Activated CD4-positive, CD25-positive, alpha-beta regulatory T cell (primary cell): ENCODE measurements at regions not wholly inside any gene's neighbourhood (a gene's known extent, or its start where the extent isn't known, plus 50 kb on each side); places are given as distances from the start of the nearest gene placed in this dataset.

ENCODE experiments used
- DNase-seq, 4 experiments: peaks; one replicate each; lab custom pipeline; 2025; lab: John Stamatoyannopoulos, UW

DNA sequence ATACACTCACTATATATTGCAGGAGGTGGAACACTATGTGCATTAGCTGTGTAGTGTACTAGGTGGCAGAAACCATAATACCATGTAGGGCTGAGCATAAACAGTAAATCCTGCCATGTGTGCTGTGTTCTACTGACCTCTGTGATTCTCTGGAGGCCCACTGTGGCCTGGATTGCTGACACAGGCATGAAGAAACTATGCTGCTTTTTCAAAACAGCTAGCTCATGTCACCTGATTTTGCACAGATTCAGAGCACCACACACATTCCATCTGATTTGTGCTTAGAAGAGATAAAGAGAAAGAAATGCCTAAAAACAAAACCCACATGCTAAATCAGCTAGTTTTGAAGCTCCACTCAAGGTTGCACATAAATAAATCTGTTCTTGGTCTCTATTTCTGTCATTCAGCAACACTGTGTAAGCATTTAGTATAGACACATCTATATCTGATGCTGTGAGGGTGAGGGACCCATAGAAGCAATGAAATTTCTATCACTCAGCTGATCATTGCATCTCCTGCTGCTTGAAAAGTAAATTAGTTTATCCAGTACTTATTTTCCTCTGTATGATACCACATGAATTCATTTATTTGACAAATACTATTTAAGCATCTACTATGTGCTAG is 1007.7 kb upstream of the SEMA6D start:
- DNase-seq: no peak

GRCh38 chr15:46710401-46710960 is 1006.8 kb upstream of the SEMA6D start:
- no peak for DNase-seq

DNA sequence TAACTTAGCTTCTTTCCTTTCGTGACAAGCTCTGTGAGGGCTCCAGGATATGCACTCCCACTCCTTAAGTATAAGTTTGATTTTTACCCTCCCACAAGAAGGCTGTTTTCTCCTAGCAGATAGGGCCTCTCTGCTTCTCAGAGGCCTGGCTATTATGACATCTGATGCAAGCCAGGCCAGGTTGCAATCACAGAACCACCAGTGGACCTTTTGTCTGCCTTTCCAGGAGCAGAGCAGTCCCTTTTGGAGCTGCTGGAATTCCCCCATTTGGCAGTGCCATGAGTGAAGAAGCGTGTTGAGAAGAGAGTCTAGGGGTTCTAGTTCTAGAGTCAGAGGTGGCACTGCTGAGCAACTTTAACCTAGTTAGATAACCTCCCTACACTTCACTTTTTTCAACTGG is 1004.3 kb upstream of the SEMA6D start:
- no peak for DNase-seq

- no peak for DNase-seq
Measured at GRCh38 chr15:46714950-46715349, 1002.4 kb upstream of the SEMA6D start.

GRCh38 chr15:46723308-46723707 is 994.0 kb upstream of the SEMA6D start:
- DNase-seq: no peak

DNA sequence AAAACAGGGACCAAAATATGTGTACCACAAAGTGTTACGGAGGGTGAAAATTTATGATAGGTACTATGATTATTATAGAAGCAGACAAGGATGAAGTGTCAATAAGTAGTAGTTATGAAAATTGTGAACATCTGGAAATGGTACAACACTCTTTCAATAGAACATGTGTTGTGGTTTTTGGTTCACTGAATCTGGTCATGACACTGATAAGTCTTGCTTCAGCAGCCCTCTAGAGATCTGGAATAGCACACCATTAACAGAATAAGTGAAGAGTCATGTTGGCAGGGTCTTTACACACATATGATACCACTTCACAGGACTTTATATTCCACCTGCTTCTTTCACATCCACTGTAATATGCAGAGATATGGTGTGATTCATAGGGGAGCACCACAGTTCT is 985.2 kb upstream of the SEMA6D start:
- no peak for DNase-seq

GRCh38 chr15:46735115-46735514 is 982.2 kb upstream of the SEMA6D start:
- no peak for DNase-seq

GRCh38 chr15:46751303-46751702 is 966.0 kb upstream of the SEMA6D start:
- DNase-seq: no peak

GRCh38 chr15:46753946-46754345 is 963.4 kb upstream of the SEMA6D start:
- no peak for DNase-seq

DNA sequence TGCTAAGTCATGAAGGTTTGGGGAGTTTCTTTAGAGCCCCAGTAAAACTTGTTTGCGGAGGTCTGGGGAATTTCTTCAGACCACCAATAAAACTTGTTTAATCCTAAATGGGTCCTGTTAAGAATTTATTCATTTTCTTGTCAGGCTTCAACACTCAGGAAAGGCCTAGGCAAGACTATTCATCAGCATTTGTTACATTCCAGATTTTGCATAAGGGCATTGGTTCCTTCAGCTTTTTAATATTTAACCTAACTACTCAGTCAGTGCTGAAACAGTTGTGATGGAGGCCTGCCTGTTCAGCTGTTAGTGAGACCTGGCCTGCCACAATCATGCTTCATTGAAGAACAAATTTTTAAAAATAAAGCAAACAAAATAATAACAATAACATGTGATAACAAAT is 954.2 kb upstream of the SEMA6D start:
- no peak for DNase-seq

DNA sequence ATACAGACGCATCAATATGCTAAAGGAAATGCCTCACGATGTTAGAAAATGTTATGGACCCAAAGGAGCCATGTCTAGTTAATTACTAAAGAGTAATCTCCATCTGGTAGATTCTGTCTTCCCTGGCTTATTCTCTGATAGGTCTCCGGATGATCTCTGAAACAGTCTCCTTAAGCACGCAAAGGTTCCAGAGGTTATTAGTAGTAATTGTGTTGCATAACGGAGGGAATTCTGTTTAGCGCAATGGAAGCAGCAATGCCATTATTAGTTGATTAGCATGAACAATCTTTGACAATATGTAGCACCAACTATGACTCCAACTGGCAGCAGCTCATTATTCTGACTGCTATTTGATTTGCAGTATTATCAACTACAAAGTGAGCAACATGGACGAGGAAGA is 952.5 kb upstream of the SEMA6D start:
- no peak for DNase-seq

DNA sequence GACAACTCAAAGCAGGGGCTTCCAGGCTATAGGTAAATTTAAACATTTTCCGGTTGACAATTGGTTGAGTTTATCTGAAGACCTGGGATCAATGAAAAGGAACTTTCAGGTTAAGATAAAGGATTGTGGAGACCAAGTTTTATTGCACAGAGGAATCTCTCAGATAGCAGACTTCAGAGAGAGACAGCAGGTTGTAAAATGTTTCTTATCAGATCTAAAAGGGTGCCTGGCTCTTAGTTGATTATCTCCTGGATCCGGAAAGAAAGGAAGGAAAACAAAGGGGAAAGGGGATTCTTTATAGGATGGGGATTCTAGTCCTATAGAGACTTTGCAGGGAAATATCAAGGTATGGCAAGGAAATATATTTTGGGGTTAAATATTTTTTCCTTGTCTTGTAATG is 951.3 kb upstream of the SEMA6D start:
- DNase-seq: no peak

GRCh38 chr15:46768287-46768686 is 949.0 kb upstream of the SEMA6D start:
- DNase-seq: no peak

GRCh38 chr15:46773016-46773415 is 944.3 kb upstream of the SEMA6D start:
- DNase-seq: no peak

DNA sequence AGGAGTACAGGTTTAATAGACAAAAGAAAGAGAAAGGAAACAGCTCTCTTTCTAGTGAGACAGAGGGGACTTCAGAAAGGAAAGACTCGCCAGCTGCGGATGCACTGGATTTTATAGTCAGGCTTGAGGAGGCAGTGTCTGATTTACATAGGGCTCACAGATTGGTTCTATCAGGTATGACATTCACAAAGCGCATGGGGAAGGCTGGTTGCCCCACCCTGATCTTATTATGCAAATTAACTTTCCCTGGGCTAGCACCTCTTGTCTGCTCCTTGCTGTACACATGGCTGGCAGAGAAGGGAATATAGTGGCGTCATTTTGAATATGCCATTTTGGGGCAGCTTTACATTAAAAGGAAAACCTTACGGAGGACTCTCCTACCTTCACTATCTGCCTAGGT is 938.4 kb upstream of the SEMA6D start:
- no peak for DNase-seq

- no peak for DNase-seq
Measured at GRCh38 chr15:46786590-46787285, 930.6 kb upstream of the SEMA6D start.

DNA sequence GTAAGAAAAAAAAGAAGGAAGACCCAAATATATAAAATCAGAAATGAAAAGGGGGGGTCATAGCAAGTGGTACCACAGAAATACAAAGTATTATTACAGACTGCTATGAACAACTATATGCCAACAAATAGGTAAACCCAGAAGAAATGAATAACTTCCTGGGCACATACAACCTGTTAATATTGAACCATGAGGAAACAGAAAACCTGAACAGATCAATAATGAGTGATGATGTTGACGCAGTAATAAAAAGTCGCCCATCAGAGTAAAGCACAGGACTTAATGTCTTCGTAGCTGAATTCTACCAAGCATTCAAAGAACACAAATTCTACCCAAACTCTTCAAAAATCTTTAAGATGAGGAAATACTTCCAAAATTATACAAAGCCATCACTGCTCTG is 921.6 kb upstream of the SEMA6D start:
- no peak for DNase-seq

DNA sequence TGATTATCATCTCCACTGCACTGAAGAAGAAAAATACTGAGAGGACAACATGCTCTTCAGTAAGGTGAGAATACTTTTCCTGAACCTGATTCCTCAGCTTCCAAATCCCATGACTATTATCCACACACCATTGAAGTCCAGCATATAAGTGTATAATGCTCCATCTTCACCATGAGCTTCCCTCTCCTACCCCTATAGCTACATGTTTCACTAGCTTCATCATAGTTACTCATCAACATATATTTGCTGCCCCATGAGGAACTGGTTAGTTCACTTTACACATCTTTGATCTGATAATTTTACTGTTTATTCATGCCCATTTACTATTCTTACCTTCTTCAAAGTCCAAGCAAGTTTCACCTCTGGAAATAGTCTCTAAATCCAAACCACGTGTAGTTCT is 908.5 kb upstream of the SEMA6D start:
- DNase-seq: no peak

DNA sequence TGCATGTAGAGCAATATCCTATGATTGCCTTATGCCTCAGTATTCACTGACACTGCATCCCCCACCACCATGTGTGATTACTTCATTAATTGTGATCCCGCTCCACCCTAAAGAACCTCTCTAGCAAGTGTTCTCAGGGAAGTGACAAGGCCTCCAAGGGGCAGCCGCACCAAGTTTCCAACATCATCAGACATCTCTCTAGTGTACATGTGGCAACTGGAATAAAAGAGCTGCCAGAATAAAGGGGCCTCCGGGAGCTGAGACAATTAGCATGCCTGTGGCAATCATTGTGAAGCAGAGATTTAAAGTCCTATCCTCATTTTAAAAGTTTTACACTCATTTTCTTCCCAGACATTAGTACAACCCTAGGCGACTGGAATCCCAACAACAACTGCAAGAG is 902.1 kb upstream of the SEMA6D start:
- no peak for DNase-seq

DNA sequence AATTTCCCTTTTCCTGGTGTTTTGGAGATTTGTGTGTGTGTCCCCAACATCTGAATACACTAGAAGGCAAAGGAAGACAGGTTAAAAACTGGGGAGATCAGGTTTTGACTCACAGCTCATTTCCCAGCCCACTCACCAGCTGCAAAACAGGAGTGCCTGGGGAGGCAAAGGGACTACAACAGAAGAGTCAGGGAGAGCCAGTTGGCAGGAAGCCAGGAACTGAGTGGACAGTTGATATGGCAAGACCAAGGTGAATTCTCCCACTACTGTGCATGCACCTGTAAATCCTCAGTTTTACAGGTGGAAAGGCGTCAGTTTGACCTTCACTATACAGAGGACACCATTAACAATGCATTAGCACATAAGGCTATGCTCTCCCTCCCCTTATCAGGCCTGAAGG is 901.5 kb upstream of the SEMA6D start:
- no peak for DNase-seq

- no peak for DNase-seq
Measured at GRCh38 chr15:46848704-46849103, 868.6 kb upstream of the SEMA6D start.

DNA sequence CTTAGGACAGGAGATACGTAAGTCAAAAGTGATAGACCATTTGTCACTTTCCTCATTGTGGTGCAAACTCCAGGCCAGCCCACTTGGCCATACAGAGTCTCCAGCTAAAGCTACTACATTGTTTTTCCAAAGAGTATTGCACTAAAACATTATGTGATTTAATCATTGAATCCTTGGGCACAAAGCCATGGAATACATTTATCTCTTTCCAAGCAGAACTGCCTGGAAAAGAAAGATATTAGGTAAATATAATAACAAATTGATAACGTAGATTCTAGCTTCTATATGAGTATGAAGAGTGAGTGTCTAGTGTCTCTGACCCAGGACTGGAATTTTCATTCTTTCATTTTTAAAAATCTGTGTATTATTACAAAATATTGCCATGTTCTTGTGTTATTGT is 863.7 kb upstream of the SEMA6D start:
- DNase-seq: no peak

- DNase-seq: no peak
Measured at GRCh38 chr15:46854564-46854963, 862.7 kb upstream of the SEMA6D start.

GRCh38 chr15:46855388-46855787 is 861.9 kb upstream of the SEMA6D start:
- no peak for DNase-seq
